DMS53 (cell line): ENCODE measurements at regions not wholly inside any gene's neighbourhood (a gene's known extent, or its start where the extent isn't known, plus 50 kb on each side); places are given as distances from the start of the nearest gene placed in this dataset.

Experiments
- DNase-seq: peaks from one replicate; lab custom pipeline; 2025; lab: John Stamatoyannopoulos, UW

DNA sequence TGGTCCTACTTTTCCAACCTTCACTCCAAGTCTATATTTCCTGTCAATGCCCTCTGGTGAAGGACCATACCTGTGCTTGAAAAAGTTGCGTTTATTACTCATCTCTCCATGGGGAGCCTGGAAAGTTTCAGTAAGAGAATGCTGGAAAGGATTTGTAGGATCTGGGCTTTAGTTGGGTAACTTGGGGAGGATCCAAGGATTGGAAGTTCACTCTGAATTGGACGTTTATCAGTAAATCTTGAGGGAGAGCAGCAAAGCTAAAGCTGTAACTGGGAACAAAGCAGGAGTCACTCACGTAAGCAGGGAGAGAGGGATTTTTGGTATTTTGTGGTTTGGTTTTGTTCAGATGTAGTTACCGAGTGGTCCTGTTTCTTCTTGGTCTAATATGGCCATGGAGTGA is 51.4 kb upstream of the NPVF start:
- DNase-seq, result no peak

DNA sequence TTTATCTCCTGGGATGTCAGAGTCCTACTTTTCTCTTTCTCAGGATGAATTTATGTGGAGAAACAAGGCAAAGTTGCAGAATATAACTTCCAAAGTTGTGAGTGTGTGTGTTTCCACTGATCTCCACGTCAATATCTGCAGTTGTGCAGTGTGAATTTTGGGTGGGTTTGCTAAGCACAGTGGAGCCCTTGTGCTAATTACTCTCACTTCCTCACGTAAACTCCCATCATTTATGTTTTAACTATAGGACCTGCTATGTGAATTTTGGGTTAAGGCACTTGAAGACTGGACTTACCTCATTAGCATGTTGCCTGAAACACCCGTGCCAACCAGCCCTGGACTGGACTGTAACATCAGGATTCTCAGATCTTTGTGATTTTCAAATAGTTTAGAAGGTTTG is 51.9 kb upstream of the NPVF start:
- no peak for DNase-seq

DNA sequence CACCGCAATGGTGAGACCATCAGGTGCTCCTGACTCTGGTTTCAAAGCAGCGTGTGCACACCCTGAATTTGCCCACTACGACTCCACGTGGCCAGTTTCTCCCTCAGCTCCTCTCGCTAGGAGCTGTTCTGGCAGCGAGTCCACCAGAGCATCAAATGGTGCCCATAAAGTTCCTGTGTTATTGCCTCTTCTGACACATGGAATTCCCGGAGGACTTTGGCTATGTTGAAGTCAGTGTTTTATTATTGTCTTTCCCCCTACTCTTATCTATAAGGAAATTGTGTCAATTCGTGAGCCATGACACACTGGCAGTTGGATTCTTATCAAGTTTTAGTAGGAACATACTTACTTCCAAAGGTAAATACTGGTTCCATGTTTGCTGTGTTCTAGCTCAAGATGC is 53.9 kb upstream of the NPVF start:
- no peak for DNase-seq

DNA sequence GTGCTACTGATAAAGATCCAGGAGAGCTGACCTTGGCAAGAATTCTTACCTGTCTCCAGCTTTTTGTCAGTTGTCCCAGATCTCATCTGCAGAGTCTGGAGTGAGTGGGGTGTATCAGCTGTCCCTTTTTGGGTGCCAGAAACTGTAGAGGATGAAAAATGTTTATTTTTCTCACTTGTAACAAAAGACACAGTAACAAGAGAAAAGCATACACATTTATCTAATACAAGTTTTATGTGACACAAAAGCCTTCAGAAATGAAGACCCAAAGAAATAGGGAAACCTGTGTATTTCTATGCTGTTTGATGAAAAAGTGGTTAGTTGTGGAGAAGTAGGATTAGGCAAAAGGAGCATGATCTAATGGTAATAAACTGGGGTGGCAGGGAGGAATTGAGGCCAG is 58.5 kb upstream of the NPVF start:
- no peak for DNase-seq

DNA sequence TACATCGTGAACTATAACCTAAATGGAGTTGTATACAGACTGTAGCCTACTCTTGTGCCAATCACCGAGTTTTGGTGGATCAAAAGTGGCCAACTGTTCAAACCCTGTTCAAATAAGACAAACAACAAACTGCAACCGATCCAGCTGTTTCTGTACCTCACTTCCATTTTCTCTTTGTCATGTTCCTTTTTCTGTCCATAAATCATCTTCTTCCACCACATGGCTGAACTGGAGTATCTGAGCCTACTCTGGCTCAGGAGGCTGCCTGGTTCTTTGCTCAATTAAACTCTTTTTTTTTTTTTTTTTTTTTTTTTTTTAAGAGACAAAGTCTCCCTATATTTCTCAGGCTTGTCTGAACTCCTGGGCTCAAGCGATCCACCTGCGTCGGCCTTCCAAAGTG is 59.0 kb upstream of the NPVF start:
- DNase-seq, result no peak

DNA sequence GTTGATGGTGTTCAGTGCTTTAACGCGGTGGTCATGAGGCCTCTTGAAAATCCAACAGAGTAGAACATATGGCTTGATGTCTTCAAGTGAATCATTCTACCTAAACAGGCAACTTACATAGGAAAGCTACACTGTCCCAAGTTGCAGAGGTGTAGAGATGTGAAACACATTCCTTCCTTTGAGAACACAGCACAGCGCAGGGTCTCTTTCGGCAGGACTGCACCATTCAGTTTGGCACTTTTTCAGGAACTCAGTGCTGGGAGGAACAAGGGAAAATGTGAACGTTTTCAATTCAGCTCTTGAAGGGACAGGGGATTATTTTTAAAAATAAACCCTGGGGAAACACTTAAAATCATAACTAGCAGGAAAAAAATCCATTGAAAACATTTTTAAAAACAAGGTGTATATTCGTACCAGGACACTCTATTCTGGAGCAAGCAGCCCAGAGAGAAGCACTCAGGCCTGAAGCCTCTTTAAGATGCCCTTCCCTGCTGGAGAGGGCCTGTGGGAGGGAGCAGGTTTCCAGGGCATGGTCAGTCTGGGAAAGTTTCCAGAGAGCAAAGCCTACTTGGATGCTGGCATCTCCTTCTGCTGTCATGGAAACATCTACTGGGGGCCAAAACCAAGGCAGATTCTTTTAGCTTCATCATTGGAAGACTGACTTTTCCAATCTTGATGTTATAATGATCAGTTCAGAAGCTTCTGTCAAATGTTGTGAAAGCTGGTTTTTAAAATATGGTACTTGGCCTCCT is 60.4 kb upstream of the NPVF start:
- DNase-seq, result no peak

DNA sequence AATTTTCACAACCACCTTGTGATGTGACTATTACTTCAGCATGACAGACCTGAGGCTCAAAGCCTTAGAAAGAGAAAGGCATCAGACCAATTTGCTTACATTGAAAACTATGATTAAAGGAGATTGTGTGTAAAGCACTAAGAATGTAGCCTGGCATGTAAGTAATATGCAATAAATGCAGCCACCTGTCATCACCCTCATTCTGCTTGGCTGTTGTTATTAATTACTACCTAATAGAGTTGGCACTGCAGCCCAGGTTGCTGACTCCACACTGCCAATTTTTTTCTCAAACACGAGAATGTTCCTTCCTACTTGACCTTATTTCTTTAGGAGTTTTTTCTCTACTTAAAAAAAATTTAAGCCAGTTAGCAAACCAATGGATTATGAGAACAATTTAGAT is 61.2 kb upstream of the NPVF start:
- DNase-seq, result no peak

DNA sequence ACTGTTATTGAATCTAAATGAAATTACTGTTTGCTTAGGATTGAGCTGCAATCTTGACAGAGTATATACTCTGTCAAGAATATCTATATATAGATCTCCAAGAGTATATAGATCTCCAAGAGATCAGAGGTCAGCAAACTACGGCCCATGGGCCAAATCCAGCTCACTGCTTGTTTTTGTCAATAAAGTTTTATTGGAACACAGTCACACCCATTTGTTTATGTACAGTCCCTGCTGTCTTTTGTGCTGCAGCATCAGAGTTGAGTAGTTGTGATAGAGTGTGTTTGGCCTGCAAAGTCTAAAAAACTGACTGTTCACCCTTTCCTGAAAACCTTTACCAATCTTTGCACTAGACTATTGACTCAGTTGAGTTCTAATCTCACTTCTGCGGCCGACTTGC is 66.3 kb upstream of the NPVF start:
- DNase-seq, result no peak

DNA sequence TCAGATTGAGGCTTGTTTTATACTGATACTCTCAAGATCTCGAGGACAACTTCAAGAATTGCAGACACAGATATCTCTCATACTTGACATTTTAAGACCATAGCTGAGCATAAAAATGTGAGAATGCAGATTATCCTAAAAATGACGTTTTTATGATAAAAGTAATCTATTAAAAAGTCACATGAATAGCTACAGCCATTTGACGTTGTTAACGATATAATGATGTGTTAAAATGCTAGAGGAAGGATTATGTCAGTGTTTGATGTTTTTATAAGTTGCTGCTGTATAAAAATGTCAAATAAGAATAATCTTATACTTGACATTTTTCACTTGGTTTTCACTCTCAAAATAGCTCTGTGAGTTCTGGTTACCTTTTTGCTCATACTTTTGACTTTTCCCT is 67.1 kb upstream of the NPVF start:
- no peak for DNase-seq

DNA sequence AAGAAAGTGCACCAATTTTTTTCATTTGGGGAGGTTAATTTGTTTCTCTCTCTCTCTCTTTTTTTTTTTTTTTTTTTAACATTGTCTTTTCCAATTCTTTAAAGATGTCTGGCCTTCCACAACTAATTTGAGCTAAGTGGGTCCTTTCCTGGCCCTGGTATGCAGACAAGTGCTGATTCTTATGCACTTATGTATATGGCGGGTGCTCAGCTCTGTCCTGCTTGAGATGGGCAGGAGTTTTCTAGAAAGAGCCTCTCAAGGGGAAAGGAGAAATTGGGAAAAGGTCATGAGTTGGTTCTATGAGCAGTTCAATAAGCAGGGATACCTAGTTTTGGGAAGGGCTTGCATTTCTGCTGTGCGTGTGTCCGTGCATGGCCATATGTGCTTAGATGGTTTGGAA is 67.8 kb upstream of the NPVF start:
- DNase-seq, result no peak

DNA sequence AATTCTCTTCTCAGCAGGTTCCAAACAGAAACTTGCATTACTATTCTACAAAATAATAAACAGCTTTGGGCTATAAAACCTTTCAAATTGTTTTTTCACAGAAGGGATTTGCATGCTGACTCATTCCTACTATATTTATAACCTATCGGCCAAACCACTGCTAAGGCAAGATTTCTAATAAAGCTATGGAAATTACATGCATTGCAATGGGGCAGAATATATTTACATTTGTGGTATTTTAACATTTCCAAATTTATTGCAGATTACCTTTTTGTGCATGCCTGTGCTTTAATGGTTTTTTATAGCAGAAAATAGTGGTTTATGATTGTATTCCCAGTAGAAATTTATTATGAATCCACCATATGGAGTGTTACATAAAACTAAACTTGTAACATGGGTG is 69.0 kb upstream of the NPVF start:
- no peak for DNase-seq

DNA sequence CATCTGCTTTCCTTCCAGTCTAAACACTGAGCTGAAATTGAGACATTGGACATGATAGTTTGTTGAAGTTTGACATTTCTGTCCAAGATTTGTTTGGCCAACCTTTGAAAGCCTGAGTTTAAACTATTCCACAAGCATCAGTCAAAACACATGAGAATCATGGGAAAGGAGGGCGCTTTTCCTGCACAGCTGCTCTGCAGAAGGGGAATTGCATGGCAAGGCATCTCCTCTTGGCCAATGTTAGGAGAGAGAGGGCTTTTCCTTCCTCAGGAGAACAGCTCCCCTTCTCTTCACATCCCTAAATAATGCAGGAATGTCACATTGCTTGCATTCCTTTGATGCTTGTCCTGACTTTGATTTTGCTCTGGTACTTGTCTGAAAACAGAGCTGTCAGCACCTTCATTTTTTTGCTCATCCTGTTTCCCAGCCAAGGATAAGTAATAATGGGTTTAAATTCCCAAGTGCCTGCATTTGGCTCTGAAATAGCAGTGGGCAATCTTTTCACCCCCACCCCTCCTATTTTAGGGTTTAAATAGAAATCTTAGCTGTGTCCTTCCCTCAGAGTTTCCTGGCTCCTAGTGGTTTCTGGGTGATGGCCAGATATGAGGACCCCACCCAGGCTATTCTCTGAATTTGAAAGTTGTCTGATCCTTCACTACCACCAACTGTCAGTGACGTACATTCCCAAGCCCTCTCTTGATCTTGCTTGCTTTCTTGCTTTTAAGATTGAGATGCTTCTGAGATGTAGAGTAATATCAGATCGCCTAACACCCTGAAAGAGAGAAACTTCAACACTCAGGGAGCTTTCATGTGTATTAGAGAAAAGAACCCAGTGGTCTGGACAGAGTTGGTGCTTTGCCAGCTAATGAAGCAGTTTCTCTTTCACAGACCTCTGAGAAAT is 75.2 kb upstream of the NPVF start:
- no peak for DNase-seq

DNA sequence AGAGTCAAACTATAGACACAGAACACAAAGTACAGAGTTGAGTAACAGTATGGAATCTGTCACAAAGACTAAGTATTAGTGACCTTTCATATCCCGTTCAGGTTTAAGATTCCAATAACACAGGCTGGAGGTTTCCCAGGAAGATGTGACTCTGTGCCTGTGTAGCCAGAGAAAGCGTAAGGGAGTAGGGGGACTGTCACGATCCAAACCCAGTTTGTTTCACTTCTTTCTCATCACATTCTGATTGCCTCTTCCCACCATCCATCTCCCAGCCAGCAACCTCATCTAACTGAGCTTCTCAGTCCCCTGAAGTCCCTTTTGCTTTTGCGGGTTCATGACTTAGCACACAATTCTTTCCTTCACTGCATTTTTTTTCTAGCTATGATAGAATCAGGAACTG is 76.4 kb upstream of the NPVF start:
- DNase-seq, result no peak

DNA sequence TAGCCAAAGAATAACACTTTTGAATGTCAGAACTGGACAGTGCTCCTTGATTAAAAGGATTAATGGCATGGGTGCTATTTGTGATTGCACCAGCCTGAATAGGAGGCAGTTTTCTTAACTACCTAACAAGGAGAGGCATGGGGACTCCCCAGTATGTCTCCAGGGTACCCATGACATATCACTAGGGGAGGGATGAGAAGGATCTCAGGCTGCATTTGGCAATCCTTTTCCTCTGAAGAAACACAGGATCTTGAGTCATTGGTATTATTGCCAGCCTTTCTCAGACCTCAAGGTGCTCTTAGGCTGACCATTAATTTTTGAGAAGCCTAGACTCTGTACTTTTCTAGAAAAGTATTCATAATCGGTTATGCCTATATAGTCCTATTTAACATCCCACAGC is 77.5 kb upstream of the NPVF start:
- DNase-seq, result no peak

DNA sequence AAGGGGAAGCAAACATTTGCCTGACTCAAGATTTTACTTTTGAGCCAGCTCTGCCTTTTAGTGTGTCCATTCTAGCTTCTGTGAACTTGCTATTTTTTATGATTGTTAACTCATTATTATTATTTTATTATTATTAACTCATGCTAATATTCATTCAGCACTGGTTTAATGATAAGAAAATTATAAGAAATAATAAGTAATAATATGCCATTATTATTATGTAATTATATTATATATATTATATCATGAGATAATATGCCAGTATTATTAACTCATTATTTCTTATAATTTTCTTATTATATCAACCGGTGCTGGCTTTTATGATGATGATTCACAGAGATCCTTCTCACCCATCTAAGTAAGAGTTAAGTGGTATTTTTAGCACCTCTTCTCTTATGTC is 79.3 kb upstream of the NPVF start:
- DNase-seq, result no peak

DNA sequence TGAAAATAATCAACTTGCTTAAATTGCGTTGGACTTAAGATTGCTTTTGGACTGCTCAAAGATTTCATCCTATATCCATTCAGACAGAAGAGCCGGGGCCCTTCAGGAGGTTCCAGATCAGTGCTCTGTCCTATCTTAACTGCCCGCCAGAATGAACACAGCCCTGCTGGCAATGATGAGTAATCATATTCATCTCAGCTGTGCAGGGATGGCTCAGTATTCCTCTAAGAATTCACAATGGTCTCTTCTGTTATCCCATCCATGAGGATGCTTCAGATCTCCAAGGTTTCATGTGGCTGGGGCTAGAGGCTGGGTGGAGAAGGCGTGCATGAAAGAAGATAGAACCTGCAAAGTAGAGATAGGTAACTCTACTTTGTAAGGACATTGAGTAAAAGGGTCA is 80.0 kb upstream of the NPVF start:
- DNase-seq, result no peak

DNA sequence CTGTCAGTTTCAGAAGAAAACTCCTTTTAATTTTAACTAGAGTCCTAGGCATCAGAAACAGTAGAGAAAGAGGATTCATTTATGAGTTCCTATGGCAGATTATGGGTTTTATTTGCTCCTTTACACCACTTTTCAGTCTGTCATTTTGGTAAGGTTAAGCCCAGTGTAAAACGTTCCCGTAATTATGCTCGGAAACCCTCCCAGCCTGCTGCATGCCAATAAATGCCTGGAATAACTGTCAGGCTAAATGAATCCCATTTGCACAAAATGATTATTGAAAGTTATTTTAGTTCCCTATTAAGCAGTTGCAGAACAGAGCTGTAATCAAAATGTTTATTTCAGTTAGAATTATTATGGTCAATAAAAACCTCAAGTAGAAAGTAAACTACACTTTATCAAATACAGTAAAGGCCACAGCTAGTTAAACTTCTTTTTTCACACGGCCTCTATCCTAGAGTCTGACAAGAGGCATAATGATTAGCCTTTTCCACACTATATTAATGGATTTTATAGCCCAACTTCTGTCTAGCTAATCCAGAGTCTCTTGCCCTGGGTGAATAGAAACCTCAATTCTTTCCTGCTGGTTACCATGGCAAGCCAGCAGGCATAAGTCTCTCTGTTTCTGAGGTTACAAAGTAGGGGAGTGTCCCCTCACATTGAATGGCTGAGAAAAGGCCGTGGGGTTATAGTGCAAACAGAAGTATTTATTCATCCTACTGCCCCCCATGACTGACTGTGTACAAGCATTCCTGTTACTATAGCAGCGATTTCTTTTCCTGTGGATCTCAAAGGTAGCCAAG is 80.8 kb upstream of the NPVF start:
- DNase-seq, result no peak

DNA sequence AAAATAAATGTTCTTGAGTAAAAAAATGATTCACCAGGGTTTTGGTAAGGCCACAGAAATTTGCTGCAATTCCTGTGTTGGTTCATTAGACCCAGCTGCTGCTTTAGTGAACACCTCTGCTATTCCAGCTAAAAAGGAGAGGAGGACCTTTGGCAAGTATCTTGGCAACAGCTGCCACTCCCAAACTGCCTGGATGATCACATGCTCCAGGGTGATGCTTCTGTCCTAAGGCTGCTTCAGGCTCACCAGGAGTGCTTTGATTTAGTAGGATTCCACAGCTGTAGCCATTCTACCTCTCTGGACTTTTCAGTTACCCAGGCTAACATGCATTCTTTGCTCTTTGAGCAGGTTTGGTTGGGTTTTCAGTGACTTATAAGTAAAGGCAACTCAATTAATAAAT is 82.6 kb upstream of the NPVF start:
- no peak for DNase-seq

DNA sequence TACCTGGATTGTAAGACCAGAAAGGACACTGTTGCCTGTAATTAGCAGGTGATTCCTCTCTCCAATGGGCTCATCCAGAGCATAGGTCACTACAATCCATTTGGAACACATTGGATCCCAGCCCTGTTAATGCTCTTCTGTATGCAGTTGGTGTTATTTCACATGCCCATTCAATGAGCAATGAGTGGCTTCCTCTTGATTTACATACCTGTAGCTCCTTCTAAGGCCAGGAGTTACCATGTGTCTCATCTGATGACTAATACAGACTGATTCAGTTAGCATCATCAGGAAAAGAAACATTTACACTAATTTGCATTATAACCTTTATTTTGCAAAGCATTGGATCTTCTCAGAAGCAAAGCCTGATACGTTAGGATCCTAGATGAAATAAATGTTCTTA is 83.1 kb upstream of the NPVF start:
- peak; percentile 36 for DNase-seq

DNA sequence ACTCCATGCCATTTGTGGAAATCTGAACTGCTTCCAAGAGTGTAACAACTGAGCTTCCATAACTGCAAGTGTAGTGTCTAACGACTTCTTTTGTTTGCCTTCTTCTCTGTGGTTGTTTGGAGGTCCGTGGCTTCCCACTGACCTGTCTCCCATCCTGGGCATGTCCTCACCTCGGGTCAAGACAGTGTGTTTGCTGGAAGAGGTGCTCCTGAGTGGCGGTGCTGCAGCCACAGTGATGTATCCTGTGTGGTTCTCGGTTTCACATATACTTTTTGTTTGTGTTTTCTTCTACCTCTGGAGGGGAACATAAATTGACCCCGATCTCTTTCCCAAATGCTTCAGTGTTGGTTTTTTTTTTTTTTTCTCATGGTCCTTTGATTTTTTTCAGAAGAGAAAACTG is 84.7 kb upstream of the NPVF start:
- no peak for DNase-seq

DNA sequence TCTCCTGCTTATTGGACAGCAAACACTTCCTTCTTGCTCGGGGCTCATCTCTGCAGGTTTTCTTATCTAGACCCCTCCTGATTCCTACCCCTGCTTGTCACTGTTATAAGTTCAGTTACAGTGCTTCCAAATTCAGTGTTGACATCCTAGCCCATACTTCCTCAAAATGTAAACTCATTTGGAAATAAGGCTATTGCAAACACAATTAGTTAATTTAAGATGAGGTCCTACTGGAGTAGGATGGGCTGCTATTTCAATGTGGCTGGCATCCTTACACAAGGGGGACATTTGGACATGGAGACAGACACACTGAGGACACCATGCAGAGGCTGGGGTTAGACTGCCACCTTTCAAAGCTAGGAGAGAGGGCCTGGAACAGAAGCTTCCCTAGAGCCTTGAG is 85.2 kb upstream of the NPVF start:
- DNase-seq, result no peak

DNA sequence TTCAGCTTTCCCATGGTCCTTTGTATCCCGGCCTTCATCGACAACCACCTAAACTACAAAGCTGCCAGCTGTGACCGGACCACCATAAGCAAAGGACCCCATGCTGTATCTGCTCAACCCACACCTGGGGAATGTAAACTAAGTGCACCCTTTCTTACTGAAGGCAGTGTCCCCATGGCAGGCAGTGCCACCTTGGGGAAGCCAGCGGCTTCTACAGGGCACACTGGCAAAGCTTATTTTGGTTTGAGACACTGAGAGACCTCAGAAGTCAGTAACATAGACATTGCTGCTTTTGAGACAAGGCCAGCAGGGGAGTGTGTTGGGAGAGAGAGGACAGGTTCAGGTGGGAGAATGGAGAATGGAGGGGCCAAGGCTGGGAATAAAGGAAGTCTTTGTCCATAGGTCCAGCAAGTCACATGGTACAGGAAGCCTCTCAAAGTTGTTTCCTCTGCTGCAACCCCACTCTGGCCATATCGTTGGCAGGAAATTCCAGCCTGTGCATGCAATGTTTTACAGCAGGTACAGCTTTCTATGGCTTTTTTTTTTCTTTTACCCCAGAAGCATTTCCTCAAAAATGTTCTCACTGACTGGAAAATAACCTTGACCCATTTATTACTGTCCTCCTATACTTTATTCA is 85.9 kb upstream of the NPVF start:
- peak; percentile 20 for DNase-seq
